ENCODE measurements at regions not wholly inside any gene's neighbourhood (a gene's known extent, or its start where the extent isn't known, plus 50 kb on each side); places are given as distances from the start of the nearest gene placed in this dataset.

DNA sequence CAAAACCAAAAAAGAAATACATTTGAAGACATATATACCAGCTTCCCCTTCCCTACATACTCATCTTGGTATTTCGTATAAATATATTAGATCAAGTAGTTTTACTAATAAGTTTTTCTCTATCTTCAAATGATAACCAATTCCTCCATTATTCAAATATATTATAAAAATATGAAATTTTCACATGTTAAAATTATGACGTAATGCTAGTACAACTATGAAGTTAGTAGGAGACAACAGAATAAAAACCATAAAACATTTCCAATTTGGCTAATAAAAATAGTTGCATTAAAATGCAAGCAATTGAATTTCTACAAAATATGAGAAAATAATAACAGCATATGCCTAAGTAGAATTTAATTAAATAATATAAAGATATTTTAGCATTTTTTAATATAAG lies 501.8 kb upstream of the SLITRK5 start:
- TF ChIP-seq EZH2 (IDR thresholded peaks at IDR 0.05; ENCODE audit: insufficient read depth, poor library complexity, severe bottlenecking), result no peak
- no peak for TF ChIP-seq EZH2phosphoT487 (IDR thresholded peaks at IDR 0.05; ENCODE audit: insufficient read depth, low read depth)

All from GM23248 (cell line).